ENCODE measurements at regions not wholly inside any gene's neighbourhood (a gene's known extent, or its start where the extent isn't known, plus 50 kb on each side); places are given as distances from the start of the nearest gene placed in this dataset.

DNA sequence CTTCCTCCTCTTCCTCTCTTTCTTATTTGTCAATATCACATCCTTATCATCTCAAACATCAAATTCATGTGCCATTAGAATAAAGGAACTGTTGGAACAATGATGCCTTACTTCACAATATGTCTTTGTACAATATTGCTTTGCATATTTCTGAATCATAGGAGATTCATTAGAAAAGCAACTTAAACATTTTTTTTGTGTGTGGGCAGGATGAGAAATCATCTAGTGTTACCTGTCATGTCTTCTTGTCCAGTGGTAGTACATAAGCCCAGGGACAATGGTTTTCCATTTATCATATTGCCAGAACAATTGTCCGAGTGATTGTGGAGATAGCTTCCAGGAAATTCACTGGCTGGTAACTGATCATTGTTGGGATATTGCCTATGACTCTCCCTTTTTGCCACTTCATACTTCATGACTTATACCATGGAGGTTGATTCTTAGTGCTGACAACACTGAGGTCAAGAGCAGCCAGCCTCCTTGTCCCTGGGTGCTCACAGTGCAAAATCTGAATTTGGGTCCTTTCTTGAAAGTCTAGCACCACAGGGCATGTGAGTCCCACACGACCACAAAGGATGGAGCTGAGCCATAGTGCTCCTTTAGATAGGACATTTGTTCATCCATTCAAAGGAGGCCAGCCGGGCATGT, 215.0 kb downstream of the MDFIC start:
- TF ChIP-seq, protein P1, sequence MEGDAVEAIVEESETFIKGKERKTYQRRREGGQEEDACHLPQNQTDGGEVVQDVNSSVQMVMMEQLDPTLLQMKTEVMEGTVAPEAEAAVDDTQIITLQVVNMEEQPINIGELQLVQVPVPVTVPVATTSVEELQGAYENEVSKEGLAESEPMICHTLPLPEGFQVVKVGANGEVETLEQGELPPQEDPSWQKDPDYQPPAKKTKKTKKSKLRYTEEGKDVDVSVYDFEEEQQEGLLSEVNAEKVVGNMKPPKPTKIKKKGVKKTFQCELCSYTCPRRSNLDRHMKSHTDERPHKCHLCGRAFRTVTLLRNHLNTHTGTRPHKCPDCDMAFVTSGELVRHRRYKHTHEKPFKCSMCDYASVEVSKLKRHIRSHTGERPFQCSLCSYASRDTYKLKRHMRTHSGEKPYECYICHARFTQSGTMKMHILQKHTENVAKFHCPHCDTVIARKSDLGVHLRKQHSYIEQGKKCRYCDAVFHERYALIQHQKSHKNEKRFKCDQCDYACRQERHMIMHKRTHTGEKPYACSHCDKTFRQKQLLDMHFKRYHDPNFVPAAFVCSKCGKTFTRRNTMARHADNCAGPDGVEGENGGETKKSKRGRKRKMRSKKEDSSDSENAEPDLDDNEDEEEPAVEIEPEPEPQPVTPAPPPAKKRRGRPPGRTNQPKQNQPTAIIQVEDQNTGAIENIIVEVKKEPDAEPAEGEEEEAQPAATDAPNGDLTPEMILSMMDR (conservative IDR thresholded peaks at IDR 0.05) = no peak
- TF ChIP-seq EZH2 (IDR thresholded peaks at IDR 0.05; ENCODE audit: low read depth) = no peak

All from PC-9 (cell line).